Right lobe of liver (tissue), 6 donors: ENCODE measurements at regions not wholly inside any gene's neighbourhood (a gene's known extent, or its start where the extent isn't known, plus 50 kb on each side); places are given as distances from the start of the nearest gene placed in this dataset.

Source experiments
- ATAC-seq, 4 donors: fragments of 200-7000 bp; cut with Tn5 transposase; one replicate each; pipeline ENCODE4 v1.9.1; 2020; ENCODE audit warnings: mild to moderate bottlenecking in 4 of 4, moderate library complexity in 4 of 4
- DNase-seq, 3 donors: peaks; one replicate each; pipeline ENCODE4 v3.0.0-alpha.2; 2020
- H3K27ac ChIP-seq, 3 donors: fragments of 200-600 bp; one replicate each; pipeline ENCODE4 v1.8.0; 2022
- H3K27me3 ChIP-seq, 2 donors: fragments of 200-600 bp; one replicate each; pipeline ENCODE4 v1.8.0; 2022
- H3K36me3 ChIP-seq, 4 donors: fragments of 200-600 bp; sonication (generic) in 1 of 4; one replicate each; pipeline versions ENCODE4 v1.5.1 to v1.8.0; 2017 to 2022; ENCODE audit warnings: control low read depth in 1 of 4
- H3K4me1 ChIP-seq, 4 donors: fragments of 200-600 bp; sonication (generic) in 1 of 4; one replicate each; pipeline versions ENCODE4 v1.5.1 to v1.8.0; 2017 to 2022; ENCODE audit warnings: control low read depth in 1 of 4
- H3K4me3 ChIP-seq, 3 donors: fragments of 200-600 bp; one replicate each; pipeline ENCODE4 v1.8.0; 2022
- H3K9me3 ChIP-seq, 4 donors: fragments of 200-600 bp; sonication (generic) in 1 of 4; one replicate each; pipeline versions ENCODE4 v1.5.1 to v1.8.0; 2017 to 2022; ENCODE audit warnings: control low read depth in 1 of 4
- CTCF ChIP-seq, 4 donors: fragments of 200-600 bp in 3 of 4; fragments of 450-650 bp in 1 of 4; IDR thresholded peaks; one replicate each; pipeline versions ENCODE4 v1.5.1 to v1.8.0; 2016 to 2022; ENCODE audit warnings: antibody characterized with exemption in 4 of 4, mild to moderate bottlenecking in 2 of 4
- POLR2A ChIP-seq: fragments of 450-650 bp; IDR thresholded peaks from one replicate; pipeline ENCODE4 v1.6.1; 2017; ENCODE audit warnings: antibody characterized with exemption, mild to moderate bottlenecking
- WGBS: methylation state at CpG from one replicate; pipeline ENCODE4 v1.1.6; 2018; ENCODE audit warnings: low coverage, low lambda C conversion rate; ENCODE audit not compliant: insufficient coverage; ENCODE audit errors: missing lambda C conversion rate; 5-methylcytosine and 5-hydroxymethylcytosine counted together
- intact Hi-C, 2 donors: fragments of 100-400 bp; cut with DNase I; formaldehyde crosslinking; loops; one replicate each; pipeline versions ENCODE4 v1.11.2 to v1.14.1; 2022
- donor health status: DM: no; HTN: yes; CAD: no.
- donor health status: DM: no; HTN: no; CAD: no.
- donor health status: DM: no; HTN: no; CAD: no.
- donor health status: DM: no; HTN: yes; CAD: no.
- donor health status: DM: no; HTN: yes; CAD: no.

GRCh38 chr15:92224843-92225242 is 168.8 kb upstream of the ST8SIA2 start:
- H3K27me3 ChIP-seq = no peaks in the 10 kb centered on the region
- TF ChIP-seq CTCF (IDR thresholded peaks at IDR 0.05) (no peak), POLR2A (no peak)
- no peak overlapping the region for H3K27ac ChIP-seq
- WGBS = 91% methylated on average over 2 of the region's 2 CpGs
- H3K36me3 ChIP-seq = no peaks in the 10 kb centered on the region
- no peak overlapping the region for H3K4me3 ChIP-seq
- DNase-seq = no peak
- intact Hi-C loops = loop anchor here (5.0 to 10.0 kb wide), 2 partner anchors 128 to 130 kb away; no protein-coding TSS in a partner anchor
- H3K9me3 ChIP-seq = no peaks in the 10 kb centered on the region
- no peak for ATAC-seq
- H3K4me1 ChIP-seq = no peaks in the 10 kb centered on the region

- Histone ChIP-seq H3K27ac (no peak overlapping the region), H3K9me3 (no peaks in the 10 kb centered on the region), H3K4me3 (no peak overlapping the region), H3K36me3 (no peaks in the 10 kb centered on the region), H3K4me1 (no peaks in the 10 kb centered on the region), H3K27me3 (no peaks in the 10 kb centered on the region)
- intact Hi-C loops = loop anchor here (5.0 to 10.0 kb wide), 2 partner anchors 129 to 131 kb away; no protein-coding TSS in a partner anchor
- TF ChIP-seq POLR2A (no peak), CTCF (IDR thresholded peaks at IDR 0.05) (peak; percentile 55 to 72 (median 58))
- ATAC-seq (peak; percentile 84 to 91 (median 88)), DNase-seq (no peak)
- WGBS = 42% methylated on average over 6 of the region's 6 CpGs
Observed at GRCh38 chr15:92226020-92226612, 167.6 kb upstream of the ST8SIA2 start.

GRCh38 chr15:92228830-92229229 is 164.9 kb upstream of the ST8SIA2 start:
- Histone ChIP-seq H3K27me3 (no peaks in the 10 kb centered on the region), H3K4me1 (no peaks in the 10 kb centered on the region), H3K4me3 (no peak overlapping the region), H3K9me3 (no peaks in the 10 kb centered on the region), H3K27ac (no peak overlapping the region), H3K36me3 (no peaks in the 10 kb centered on the region)
- intact Hi-C loops = loop anchor here (5.0 to 10.0 kb wide), 2 partner anchors 132 to 134 kb away; no protein-coding TSS in a partner anchor
- DNase-seq = no peak
- no peak for TF ChIP-seq CTCF (IDR thresholded peaks at IDR 0.05)
- no peak for TF ChIP-seq POLR2A
- WGBS = 13% methylated on average over 2 of the region's 2 CpGs
- ATAC-seq = no peak

GRCh38 chr15:92231461-92231860 is 162.2 kb upstream of the ST8SIA2 start:
- H3K27me3 ChIP-seq = no peaks in the 10 kb centered on the region
- H3K9me3 ChIP-seq = no peaks in the 10 kb centered on the region
- intact Hi-C loops = no loop called here
- DNase-seq = no peak
- no peaks in the 10 kb centered on the region for H3K36me3 ChIP-seq
- no peak overlapping the region for H3K27ac ChIP-seq
- TF ChIP-seq CTCF (IDR thresholded peaks at IDR 0.05) = no peak
- no peak for TF ChIP-seq POLR2A
- no peak overlapping the region for H3K4me3 ChIP-seq
- no peak for ATAC-seq
- WGBS = 44% methylated on average over 4 of the region's 4 CpGs
- H3K4me1 ChIP-seq = no peaks in the 10 kb centered on the region
